ENCODE measurements at regions not wholly inside any gene's neighbourhood (a gene's known extent, or its start where the extent isn't known, plus 50 kb on each side); places are given as distances from the start of the nearest gene placed in this dataset.

- TF ChIP-seq FOXM1 (IDR thresholded peaks at IDR 0.05; ENCODE audit: borderline replicate concordance, low read depth) (no peak), TCF12 (IDR thresholded peaks at IDR 0.05; ENCODE audit: low read depth) (no peak), NFIC (IDR thresholded peaks at IDR 0.05) (no peak), MAX (IDR thresholded peaks at IDR 0.05) (no peak), RAD21 (IDR thresholded peaks at IDR 0.05; ENCODE audit: low read depth) (no peak), EP300 (IDR thresholded peaks at IDR 0.05; ENCODE audit: borderline replicate concordance) (no peak), TEAD4 (IDR thresholded peaks at IDR 0.05) (no peak), USF1 (IDR thresholded peaks at IDR 0.05) (no peak), ZBTB7A (IDR thresholded peaks at IDR 0.05; ENCODE audit: low read depth) (no peak), EGR1 (IDR thresholded peaks at IDR 0.05) (no peak), REST (IDR thresholded peaks at IDR 0.05; ENCODE audit: low read depth) (no peak), TAF1 (IDR thresholded peaks at IDR 0.05; ENCODE audit: low read depth) (no peak)
Measured at GRCh38 chr20:56761393-56761792, 132.3 kb downstream of the TFAP2C start.

- TF ChIP-seq TAF1 (IDR thresholded peaks at IDR 0.05; ENCODE audit: low read depth) (no peak), TEAD4 (IDR thresholded peaks at IDR 0.05) (no peak), NFIC (IDR thresholded peaks at IDR 0.05) (no peak), RAD21 (IDR thresholded peaks at IDR 0.05; ENCODE audit: low read depth) (no peak), REST (IDR thresholded peaks at IDR 0.05; ENCODE audit: low read depth) (no peak), EP300 (IDR thresholded peaks at IDR 0.05; ENCODE audit: borderline replicate concordance) (no peak), ZBTB7A (IDR thresholded peaks at IDR 0.05; ENCODE audit: low read depth) (no peak), YY1 (IDR thresholded peaks at IDR 0.05; ENCODE audit: low read depth) (no peak), CEBPB (IDR thresholded peaks at IDR 0.05) (no peak), FOXM1 (IDR thresholded peaks at IDR 0.05; ENCODE audit: borderline replicate concordance, low read depth) (no peak), CREB1 (IDR thresholded peaks at IDR 0.05; ENCODE audit: low read depth) (no peak), USF1 (IDR thresholded peaks at IDR 0.05) (no peak), TCF12 (IDR thresholded peaks at IDR 0.05; ENCODE audit: low read depth) (no peak), EGR1 (IDR thresholded peaks at IDR 0.05) (no peak), MAX (IDR thresholded peaks at IDR 0.05) (no peak)
Measured at GRCh38 chr20:56762401-56762800, 133.3 kb downstream of the TFAP2C start.

GRCh38 chr20:56762829-56763228 lies 133.7 kb downstream of the TFAP2C start:
- TF ChIP-seq EP300 (IDR thresholded peaks at IDR 0.05; ENCODE audit: borderline replicate concordance) = no peak
- no peak for TF ChIP-seq TAF1 (IDR thresholded peaks at IDR 0.05; ENCODE audit: low read depth)
- TF ChIP-seq TCF12 (IDR thresholded peaks at IDR 0.05; ENCODE audit: low read depth) = no peak
- no peak for TF ChIP-seq FOXM1 (IDR thresholded peaks at IDR 0.05; ENCODE audit: borderline replicate concordance, low read depth)
- no peak for TF ChIP-seq CEBPB (IDR thresholded peaks at IDR 0.05)
- no peak for TF ChIP-seq NFIC (IDR thresholded peaks at IDR 0.05)
- TF ChIP-seq USF1 (IDR thresholded peaks at IDR 0.05) = no peak
- TF ChIP-seq YY1 (IDR thresholded peaks at IDR 0.05; ENCODE audit: low read depth) = no peak
- no peak for TF ChIP-seq MAX (IDR thresholded peaks at IDR 0.05)
- no peak for TF ChIP-seq ZBTB7A (IDR thresholded peaks at IDR 0.05; ENCODE audit: low read depth)
- TF ChIP-seq CREB1 (IDR thresholded peaks at IDR 0.05; ENCODE audit: low read depth) = no peak

- TF ChIP-seq TAF1 (IDR thresholded peaks at IDR 0.05; ENCODE audit: low read depth) = no peak
- no peak for TF ChIP-seq NFIC (IDR thresholded peaks at IDR 0.05)
- no peak for TF ChIP-seq REST (IDR thresholded peaks at IDR 0.05; ENCODE audit: low read depth)
- TF ChIP-seq USF1 (IDR thresholded peaks at IDR 0.05) = no peak
- TF ChIP-seq RAD21 (IDR thresholded peaks at IDR 0.05; ENCODE audit: low read depth) = no peak
- no peak for TF ChIP-seq EP300 (IDR thresholded peaks at IDR 0.05; ENCODE audit: borderline replicate concordance)
- no peak for TF ChIP-seq MAX (IDR thresholded peaks at IDR 0.05)
- TF ChIP-seq TEAD4 (IDR thresholded peaks at IDR 0.05) = no peak
Measured at GRCh38 chr20:56764671-56765070, 135.6 kb downstream of the TFAP2C start.

Data from Ishikawa (cell line).